ENCODE measurements at regions not wholly inside any gene's neighbourhood (a gene's known extent, or its start where the extent isn't known, plus 50 kb on each side); places are given as distances from the start of the nearest gene placed in this dataset.

GRCh38 chr15:100705841-100706240 is 103.5 kb downstream of the ASB7 start:
- TF ChIP-seq CTCF (IDR thresholded peaks at IDR 0.05 in 8 of 11, conservative IDR thresholded peaks at IDR 0.05 in 3 of 11), result no peak
- no peak for TF ChIP-seq POLR2AphosphoS5 (IDR thresholded peaks at IDR 0.05)
